GM23338 (cell line): ENCODE measurements at regions not wholly inside any gene's neighbourhood (a gene's known extent, or its start where the extent isn't known, plus 50 kb on each side); places are given as distances from the start of the nearest gene placed in this dataset.

Source experiments
- ATAC-seq: fragments of 200-7000 bp; cut with Tn5 transposase; 3 replicates; pipeline ENCODE4 v1.9.1; 2020
- DNase-seq: peaks from one replicate; pipeline ENCODE4 v3.0.0-alpha.2; 2015; ENCODE audit warnings: low spot score
- H2AFZ ChIP-seq: fragments of 200-600 bp; sonication (generic); 2 replicates; pipeline ENCODE4 v1.8.0; 2016; ENCODE audit warnings: antibody characterized with exemption, mild to moderate bottlenecking, moderate library complexity
- H3F3A ChIP-seq: fragments of 200-600 bp; sonication (generic); replicated peaks from 2 replicates; pipeline ENCODE4 v1.8.0; 2017; ENCODE audit warnings: antibody characterized with exemption, mixed run types, low read depth
- H3K27ac ChIP-seq: fragments of 200-600 bp; sonication (generic); 2 replicates; pipeline ENCODE4 v1.6.1; 2016; ENCODE audit warnings: low read depth
- H3K27me3 ChIP-seq: fragments of 200-600 bp; sonication (generic); 2 replicates; pipeline ENCODE4 v1.8.0; 2016; ENCODE audit warnings: mild to moderate bottlenecking, mixed run types, moderate library complexity; ENCODE audit not compliant: insufficient read depth
- H3K36me3 ChIP-seq: fragments of 200-600 bp; sonication (generic); 2 replicates; pipeline ENCODE4 v1.8.0; 2016; ENCODE audit warnings: mild to moderate bottlenecking; ENCODE audit not compliant: insufficient read depth
- H3K4me1 ChIP-seq: fragments of 200-600 bp; sonication (generic); 2 replicates; pipeline ENCODE4 v1.8.0; 2016; ENCODE audit warnings: mild to moderate bottlenecking, moderate library complexity; ENCODE audit not compliant: insufficient read depth
- H3K4me2 ChIP-seq: fragments of 200-600 bp; sonication (generic); 2 replicates; pipeline ENCODE4 v1.7.1; 2017; ENCODE audit warnings: mixed run types
- H3K4me3 ChIP-seq: fragments of 200-600 bp; sonication (generic); 2 replicates; pipeline ENCODE4 v1.6.1; 2016; ENCODE audit warnings: mixed run types
- H3K79me2 ChIP-seq: fragments of 200-600 bp; sonication (generic); replicated peaks from 2 replicates; pipeline ENCODE4 v1.8.0; 2017; ENCODE audit warnings: mild to moderate bottlenecking; ENCODE audit not compliant: insufficient read depth
- H3K9me2 ChIP-seq: fragments of 200-600 bp; sonication (generic); 2 replicates; pipeline ENCODE4 v1.8.0; 2017; ENCODE audit not compliant: insufficient read depth
- H4K20me1 ChIP-seq: fragments of 200-600 bp; sonication (generic); replicated peaks from 2 replicates; pipeline ENCODE4 v1.8.0; 2017; ENCODE audit warnings: mild to moderate bottlenecking; ENCODE audit not compliant: insufficient read depth
- H3K27ac Mint-ChIP-seq: 2 replicates; pipeline ENCODE4 v1.8.0; 2020; ENCODE audit warnings: inconsistent platforms, mild to moderate bottlenecking, moderate library complexity, mixed read lengths
- H3K27me3 Mint-ChIP-seq: 3 replicates; pipeline ENCODE4 v1.8.0; 2022; ENCODE audit warnings: low read depth, mild to moderate bottlenecking, moderate library complexity, mixed read lengths, inconsistent platforms; ENCODE audit not compliant: insufficient read depth, poor library complexity
- H3K36me3 Mint-ChIP-seq: 3 replicates; pipeline ENCODE4 v1.8.0; 2021; ENCODE audit warnings: low read depth, mild to moderate bottlenecking, inconsistent platforms, moderate library complexity, mixed read lengths
- H3K4me1 Mint-ChIP-seq: 3 replicates; pipeline ENCODE4 v1.8.0; 2020; ENCODE audit warnings: mild to moderate bottlenecking, inconsistent platforms, mixed read lengths
- H3K4me3 Mint-ChIP-seq: 3 replicates; pipeline ENCODE4 v1.8.0; 2021; ENCODE audit warnings: moderate library complexity, mild to moderate bottlenecking, inconsistent platforms, mixed read lengths
- H3K9me3 Mint-ChIP-seq: 3 replicates; pipeline ENCODE4 v1.8.0; 2020; ENCODE audit warnings: moderate library complexity, mild to moderate bottlenecking, inconsistent platforms, mixed read lengths
- CREB1 ChIP-seq: fragments of 250-450 bp; sonication (Bioruptor Pico); IDR thresholded peaks from 2 replicates; pipeline ENCODE4 v1.5.0; 2020; ENCODE audit warnings: low read depth, mild to moderate bottlenecking, moderate library complexity
- EZH2 ChIP-seq: fragments of 200-600 bp; sonication (generic); IDR thresholded peaks from one replicate; pipeline ENCODE4 v1.8.0; 2017; ENCODE audit warnings: antibody characterized with exemption, mild to moderate bottlenecking, low read depth; ENCODE audit not compliant: unreplicated experiment
- EZH2phosphoT487 ChIP-seq: fragments of 200-600 bp; sonication (generic); IDR thresholded peaks from one replicate; pipeline ENCODE4 v1.8.1; 2018; ENCODE audit warnings: antibody characterized with exemption; ENCODE audit not compliant: unreplicated experiment
- JUNB ChIP-seq: IDR thresholded peaks from one replicate; pipeline ENCODE4 v1.6.1; 2016; ENCODE audit warnings: antibody characterized with exemption; ENCODE audit not compliant: unreplicated experiment
- NANOG ChIP-seq: IDR thresholded peaks from 2 replicates; pipeline ENCODE4 v1.6.1; 2016; ENCODE audit warnings: antibody characterized with exemption, borderline replicate concordance
- POLR2AphosphoS5 ChIP-seq: IDR thresholded peaks from 2 replicates; pipeline ENCODE4 v1.6.1; 2016; ENCODE audit warnings: antibody characterized with exemption, low read depth
- STAT1 ChIP-seq: IDR thresholded peaks from one replicate; pipeline ENCODE4 v1.6.1; 2016; ENCODE audit warnings: antibody characterized with exemption; ENCODE audit not compliant: unreplicated experiment
- ZNF114 ChIP-seq: fragments of 250-450 bp; sonication (Bioruptor Pico); IDR thresholded peaks from 2 replicates; pipeline ENCODE4 v1.5.0; 2020; ENCODE audit warnings: mild to moderate bottlenecking, moderate library complexity
- ZNF331 ChIP-seq: fragments of 250-450 bp; sonication (Bioruptor Pico); IDR thresholded peaks from 2 replicates; pipeline ENCODE4 v1.5.0; 2020; ENCODE audit warnings: low read depth, mild to moderate bottlenecking, moderate library complexity
- TF ChIP-seq, protein P1 (sequence below), 2 experiments: fragments of 200-600 bp in 1 of 2; sonication (generic) in 1 of 2; conservative IDR thresholded peaks; 2 replicates each; pipeline versions ENCODE4 v1.5.1 to v1.6.1; 2016 to 2017; ENCODE audit warnings: antibody characterized with exemption in 2 of 2, low read depth in 2 of 2, mild to moderate bottlenecking in 2 of 2, moderate library complexity in 1 of 2
- TF ChIP-seq, protein P2 (sequence below): IDR thresholded peaks from one replicate; pipeline ENCODE4 v1.6.1; 2018; ENCODE audit warnings: antibody characterized with exemption; ENCODE audit not compliant: unreplicated experiment
- TF ChIP-seq, protein P3 (sequence below): IDR thresholded peaks from 2 replicates; pipeline ENCODE4 v1.6.1; 2016; ENCODE audit warnings: antibody characterized with exemption

DNA sequence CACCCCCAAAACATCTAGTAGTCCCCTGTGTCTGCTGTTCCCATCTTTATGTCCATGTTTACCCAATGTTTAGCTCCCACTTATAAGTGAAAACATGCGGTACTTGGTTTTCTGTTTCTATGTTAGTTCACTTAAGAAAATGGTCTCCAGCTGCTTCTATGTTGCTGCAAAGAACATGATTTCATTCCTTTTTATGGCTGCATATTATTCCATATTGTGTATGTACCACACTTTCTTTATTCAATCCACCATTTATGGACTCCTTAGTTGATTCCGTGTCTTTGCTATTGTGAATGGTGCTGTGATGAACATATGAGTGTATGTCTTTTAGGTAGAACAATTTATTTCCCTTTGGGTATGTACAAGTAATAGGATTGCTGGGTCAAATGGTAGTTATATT lies 51.2 kb downstream of the GRK7 start:
- TF ChIP-seq EZH2 (no peak), EZH2phosphoT487 (no peak), NANOG (no peak), ZNF331 (no peak)
- TF ChIP-seq, protein P1, sequence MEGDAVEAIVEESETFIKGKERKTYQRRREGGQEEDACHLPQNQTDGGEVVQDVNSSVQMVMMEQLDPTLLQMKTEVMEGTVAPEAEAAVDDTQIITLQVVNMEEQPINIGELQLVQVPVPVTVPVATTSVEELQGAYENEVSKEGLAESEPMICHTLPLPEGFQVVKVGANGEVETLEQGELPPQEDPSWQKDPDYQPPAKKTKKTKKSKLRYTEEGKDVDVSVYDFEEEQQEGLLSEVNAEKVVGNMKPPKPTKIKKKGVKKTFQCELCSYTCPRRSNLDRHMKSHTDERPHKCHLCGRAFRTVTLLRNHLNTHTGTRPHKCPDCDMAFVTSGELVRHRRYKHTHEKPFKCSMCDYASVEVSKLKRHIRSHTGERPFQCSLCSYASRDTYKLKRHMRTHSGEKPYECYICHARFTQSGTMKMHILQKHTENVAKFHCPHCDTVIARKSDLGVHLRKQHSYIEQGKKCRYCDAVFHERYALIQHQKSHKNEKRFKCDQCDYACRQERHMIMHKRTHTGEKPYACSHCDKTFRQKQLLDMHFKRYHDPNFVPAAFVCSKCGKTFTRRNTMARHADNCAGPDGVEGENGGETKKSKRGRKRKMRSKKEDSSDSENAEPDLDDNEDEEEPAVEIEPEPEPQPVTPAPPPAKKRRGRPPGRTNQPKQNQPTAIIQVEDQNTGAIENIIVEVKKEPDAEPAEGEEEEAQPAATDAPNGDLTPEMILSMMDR (conservative IDR thresholded peaks at IDR 0.05; ENCODE audit: low read depth in 2 of 2) = no peak
- H3K36me3 Mint-ChIP-seq = no peaks in the 10 kb centered on the region
- DNase-seq = no peak
- no peak for ATAC-seq
- H3K9me3 Mint-ChIP-seq = peaks cover 6% of the 10 kb centered on the region
- H3K27me3 Mint-ChIP-seq = peaks cover 3% of the 10 kb centered on the region
- Histone ChIP-seq H3K36me3 (no peaks in the 10 kb centered on the region), H3F3A (no peaks in the 10 kb centered on the region), H3K4me2 (no peak overlapping the region), H3K4me3 (no peak overlapping the region), H3K4me1 (no peaks in the 10 kb centered on the region), H4K20me1 (no peaks in the 10 kb centered on the region), H3K9me2 (no peaks in the 10 kb centered on the region), H3K79me2 (no peaks in the 10 kb centered on the region), H3K27ac (no peak overlapping the region), H3K27me3 (no peaks in the 10 kb centered on the region), H2AFZ (no peak overlapping the region)
- no peak overlapping the region for H3K4me3 Mint-ChIP-seq
- H3K27ac Mint-ChIP-seq = no peak overlapping the region
- peaks cover 3% of the 10 kb centered on the region; the same call in 2 of the 3 replicates for H3K4me1 Mint-ChIP-seq

DNA sequence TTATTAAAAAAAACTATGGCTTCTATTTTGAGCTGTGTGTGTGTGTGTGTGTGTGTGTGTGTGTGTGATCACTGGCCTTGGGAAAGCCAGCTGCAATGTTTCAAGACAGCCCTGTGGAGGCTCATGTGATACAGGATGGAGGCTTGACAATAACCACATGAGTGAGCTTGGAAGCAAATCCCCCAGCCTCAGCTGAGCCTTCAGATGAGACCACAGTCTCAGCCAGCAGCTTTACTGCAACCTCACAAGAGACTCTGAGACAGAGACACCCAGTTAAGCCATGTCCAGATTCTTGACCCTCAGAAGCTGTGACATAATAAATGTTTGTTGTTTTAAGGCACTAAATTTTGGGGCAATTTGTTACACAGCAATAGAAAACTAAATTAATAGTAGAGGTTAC lies 52.5 kb downstream of the GRK7 start:
- DNase-seq (no peak), ATAC-seq (no peak)
- Histone ChIP-seq H3K27me3 (no peaks in the 10 kb centered on the region), H4K20me1 (no peaks in the 10 kb centered on the region), H3K9me2 (no peaks in the 10 kb centered on the region), H2AFZ (no peak overlapping the region), H3K36me3 (no peaks in the 10 kb centered on the region), H3K4me3 (no peak overlapping the region), H3K79me2 (no peaks in the 10 kb centered on the region), H3K27ac (no peak overlapping the region), H3K4me2 (no peak overlapping the region), H3K4me1 (no peaks in the 10 kb centered on the region), H3F3A (no peaks in the 10 kb centered on the region)
- Mint-ChIP-seq H3K27ac (no peak overlapping the region), H3K4me3 (no peak overlapping the region), H3K27me3 (no peaks in the 10 kb centered on the region), H3K4me1 (peaks cover 12% of the 10 kb centered on the region), H3K36me3 (no peaks in the 10 kb centered on the region), H3K9me3 (peaks cover 6% of the 10 kb centered on the region)
- no peak for TF ChIP-seq NANOG
- no peak for TF ChIP-seq ZNF331
- no peak for TF ChIP-seq JUNB
- TF ChIP-seq, protein P2, sequence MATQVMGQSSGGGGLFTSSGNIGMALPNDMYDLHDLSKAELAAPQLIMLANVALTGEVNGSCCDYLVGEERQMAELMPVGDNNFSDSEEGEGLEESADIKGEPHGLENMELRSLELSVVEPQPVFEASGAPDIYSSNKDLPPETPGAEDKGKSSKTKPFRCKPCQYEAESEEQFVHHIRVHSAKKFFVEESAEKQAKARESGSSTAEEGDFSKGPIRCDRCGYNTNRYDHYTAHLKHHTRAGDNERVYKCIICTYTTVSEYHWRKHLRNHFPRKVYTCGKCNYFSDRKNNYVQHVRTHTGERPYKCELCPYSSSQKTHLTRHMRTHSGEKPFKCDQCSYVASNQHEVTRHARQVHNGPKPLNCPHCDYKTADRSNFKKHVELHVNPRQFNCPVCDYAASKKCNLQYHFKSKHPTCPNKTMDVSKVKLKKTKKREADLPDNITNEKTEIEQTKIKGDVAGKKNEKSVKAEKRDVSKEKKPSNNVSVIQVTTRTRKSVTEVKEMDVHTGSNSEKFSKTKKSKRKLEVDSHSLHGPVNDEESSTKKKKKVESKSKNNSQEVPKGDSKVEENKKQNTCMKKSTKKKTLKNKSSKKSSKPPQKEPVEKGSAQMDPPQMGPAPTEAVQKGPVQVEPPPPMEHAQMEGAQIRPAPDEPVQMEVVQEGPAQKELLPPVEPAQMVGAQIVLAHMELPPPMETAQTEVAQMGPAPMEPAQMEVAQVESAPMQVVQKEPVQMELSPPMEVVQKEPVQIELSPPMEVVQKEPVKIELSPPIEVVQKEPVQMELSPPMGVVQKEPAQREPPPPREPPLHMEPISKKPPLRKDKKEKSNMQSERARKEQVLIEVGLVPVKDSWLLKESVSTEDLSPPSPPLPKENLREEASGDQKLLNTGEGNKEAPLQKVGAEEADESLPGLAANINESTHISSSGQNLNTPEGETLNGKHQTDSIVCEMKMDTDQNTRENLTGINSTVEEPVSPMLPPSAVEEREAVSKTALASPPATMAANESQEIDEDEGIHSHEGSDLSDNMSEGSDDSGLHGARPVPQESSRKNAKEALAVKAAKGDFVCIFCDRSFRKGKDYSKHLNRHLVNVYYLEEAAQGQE = no peak
- TF ChIP-seq EZH2 = no peak
- TF ChIP-seq ZNF114 (CRISPR knock-in tag) = no peak
- no peak for TF ChIP-seq STAT1
- no peak for TF ChIP-seq EZH2phosphoT487
- TF ChIP-seq CREB1 (CRISPR knock-in tag) = no peak
- TF ChIP-seq, protein P3, sequence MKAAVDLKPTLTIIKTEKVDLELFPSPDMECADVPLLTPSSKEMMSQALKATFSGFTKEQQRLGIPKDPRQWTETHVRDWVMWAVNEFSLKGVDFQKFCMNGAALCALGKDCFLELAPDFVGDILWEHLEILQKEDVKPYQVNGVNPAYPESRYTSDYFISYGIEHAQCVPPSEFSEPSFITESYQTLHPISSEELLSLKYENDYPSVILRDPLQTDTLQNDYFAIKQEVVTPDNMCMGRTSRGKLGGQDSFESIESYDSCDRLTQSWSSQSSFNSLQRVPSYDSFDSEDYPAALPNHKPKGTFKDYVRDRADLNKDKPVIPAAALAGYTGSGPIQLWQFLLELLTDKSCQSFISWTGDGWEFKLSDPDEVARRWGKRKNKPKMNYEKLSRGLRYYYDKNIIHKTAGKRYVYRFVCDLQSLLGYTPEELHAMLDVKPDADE = no peak
- TF ChIP-seq POLR2AphosphoS5 = no peak
